Left kidney (tissue), 1 donor: ENCODE measurements at regions not wholly inside any gene's neighbourhood (a gene's known extent, or its start where the extent isn't known, plus 50 kb on each side); places are given as distances from the start of the nearest gene placed in this dataset.
"Not testable (repeated sequence)": the region's sequence is repeated elsewhere in the genome, so short reads cannot be mapped to it uniquely, and the experiment has no call there.

Experiments
- DNase-seq: peaks from one replicate; pipeline ENCODE4 v3.0.0-alpha.2; 2013

GRCh38 chr22:26769663-26770062 is 112.3 kb downstream of the MIAT start:
- DNase-seq, result no peak

GRCh38 chr22:26770624-26771023 is 113.2 kb downstream of the MIAT start:
- no peak for DNase-seq

GRCh38 chr22:26773054-26773453 is 115.7 kb downstream of the MIAT start:
- not testable (repeated sequence) for DNase-seq

GRCh38 chr22:26775394-26775793 is 118.0 kb downstream of the MIAT start:
- no peak for DNase-seq

- no peak for DNase-seq
These were observed 119.9 kb downstream of the MIAT start for GRCh38 chr22:26777156-26777801.

GRCh38 chr22:26778372-26778771 is 121.0 kb downstream of the MIAT start:
- DNase-seq, result no peak

- no peak for DNase-seq
These were observed 121.7 kb downstream of the MIAT start for GRCh38 chr22:26779108-26779507.

GRCh38 chr22:26779929-26780328 is 122.5 kb downstream of the MIAT start:
- no peak for DNase-seq

- DNase-seq, result no peak
These were observed 123.1 kb downstream of the MIAT start for GRCh38 chr22:26780521-26780920.

- no peak for DNase-seq
These were observed 123.7 kb downstream of the MIAT start for GRCh38 chr22:26781062-26781461.

- DNase-seq, result no peak
These were observed 124.2 kb downstream of the MIAT start for GRCh38 chr22:26781596-26781995.

- no peak for DNase-seq
These were observed 126.5 kb downstream of the MIAT start for GRCh38 chr22:26783885-26784284.

- DNase-seq, result no peak
These were observed 127.4 kb downstream of the MIAT start for GRCh38 chr22:26784772-26785171.

GRCh38 chr22:26785932-26786331 is 128.5 kb downstream of the MIAT start:
- DNase-seq, result no peak

- DNase-seq, result no peak
These were observed 129.0 kb downstream of the MIAT start for GRCh38 chr22:26786398-26786797.

GRCh38 chr22:26789951-26790350 is 132.6 kb downstream of the MIAT start:
- no peak for DNase-seq

GRCh38 chr22:26792522-26792921 is 135.1 kb downstream of the MIAT start:
- DNase-seq, result no peak

GRCh38 chr22:26796785-26797184 is 139.4 kb downstream of the MIAT start:
- no peak for DNase-seq

GRCh38 chr22:26797910-26798309 is 140.5 kb downstream of the MIAT start:
- DNase-seq, result no peak

GRCh38 chr22:26798462-26799065 is 141.2 kb downstream of the MIAT start:
- no peak for DNase-seq

- no peak for DNase-seq
These were observed 143.5 kb downstream of the MIAT start for GRCh38 chr22:26800858-26801257.

- DNase-seq, result no peak
These were observed 144.1 kb downstream of the MIAT start for GRCh38 chr22:26801449-26801848.

GRCh38 chr22:26804315-26804714 is 146.9 kb downstream of the MIAT start:
- DNase-seq, result no peak

- DNase-seq, result no peak
These were observed 147.6 kb downstream of the MIAT start for GRCh38 chr22:26804911-26805539.
